ENCODE measurements at regions not wholly inside any gene's neighbourhood (a gene's known extent, or its start where the extent isn't known, plus 50 kb on each side); places are given as distances from the start of the nearest gene placed in this dataset.
A peak's percentile ranks its signal among the peaks of the same experiment; 100 is the strongest.

DNA sequence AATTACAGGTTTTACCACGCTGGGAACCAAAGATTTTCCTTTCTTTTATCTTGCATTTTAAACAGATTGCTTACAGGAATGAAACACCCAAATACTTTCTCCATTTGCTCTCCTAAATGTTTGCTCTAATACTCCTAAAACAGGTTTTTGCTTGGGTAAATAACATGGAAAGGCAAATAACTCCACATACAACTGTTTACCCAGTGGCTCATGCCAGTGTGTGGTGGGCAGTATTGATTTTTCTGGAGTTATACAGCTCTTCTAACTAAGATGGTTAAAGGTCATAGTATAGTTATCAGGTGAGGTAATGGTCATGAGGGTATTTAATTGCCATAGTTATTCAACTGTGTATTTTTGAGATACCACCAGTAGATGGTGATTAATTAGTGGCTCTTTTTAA lies 61.2 kb upstream of the RAB27B start:
- H3K27me3 ChIP-seq (ENCODE audit: control insufficient read depth in 3 of 3, insufficient read depth in 3 of 3, low read length in 2 of 3) = no peaks in the 10 kb centered on the region
- no peak overlapping the region for H3K27ac ChIP-seq (ENCODE audit: low read depth in 1 of 2, low read length in 1 of 2)
- WGBS, 2 donors = 70 to 88% methylated on average over 1 of the region's 1 CpG
- H3K36me3 ChIP-seq (ENCODE audit: control insufficient read depth in 4 of 4, insufficient read depth in 4 of 4, low read length in 4 of 4) = no peaks in the 10 kb centered on the region
- H3K9me3 ChIP-seq (ENCODE audit: control insufficient read depth in 4 of 4, insufficient read depth in 3 of 4, low read length in 3 of 4) = peaks cover 0 to 2% (median 0%) of the 10 kb centered on the region in 4 donors
- no peak for TF ChIP-seq CTCF (IDR thresholded peaks at IDR 0.05; ENCODE audit: control extremely low read depth, extremely low read depth)
- H3K4me1 ChIP-seq (ENCODE audit: control insufficient read depth in 5 of 5, insufficient read depth in 5 of 5, low read length in 5 of 5) = peaks cover 0 to 60% (median 2%) of the 10 kb centered on the region in 5 donors
- ATAC-seq (ENCODE audit: insufficient read depth, low FRiP score) (peak; percentile 83), DNase-seq (peak in 1 of 3 donors; percentile 57)
- H3K9ac ChIP-seq (ENCODE audit: insufficient read depth in 1 of 2, low read length in 2 of 2) = no peak overlapping the region
- no peak overlapping the region for H3K4me3 ChIP-seq

DNA sequence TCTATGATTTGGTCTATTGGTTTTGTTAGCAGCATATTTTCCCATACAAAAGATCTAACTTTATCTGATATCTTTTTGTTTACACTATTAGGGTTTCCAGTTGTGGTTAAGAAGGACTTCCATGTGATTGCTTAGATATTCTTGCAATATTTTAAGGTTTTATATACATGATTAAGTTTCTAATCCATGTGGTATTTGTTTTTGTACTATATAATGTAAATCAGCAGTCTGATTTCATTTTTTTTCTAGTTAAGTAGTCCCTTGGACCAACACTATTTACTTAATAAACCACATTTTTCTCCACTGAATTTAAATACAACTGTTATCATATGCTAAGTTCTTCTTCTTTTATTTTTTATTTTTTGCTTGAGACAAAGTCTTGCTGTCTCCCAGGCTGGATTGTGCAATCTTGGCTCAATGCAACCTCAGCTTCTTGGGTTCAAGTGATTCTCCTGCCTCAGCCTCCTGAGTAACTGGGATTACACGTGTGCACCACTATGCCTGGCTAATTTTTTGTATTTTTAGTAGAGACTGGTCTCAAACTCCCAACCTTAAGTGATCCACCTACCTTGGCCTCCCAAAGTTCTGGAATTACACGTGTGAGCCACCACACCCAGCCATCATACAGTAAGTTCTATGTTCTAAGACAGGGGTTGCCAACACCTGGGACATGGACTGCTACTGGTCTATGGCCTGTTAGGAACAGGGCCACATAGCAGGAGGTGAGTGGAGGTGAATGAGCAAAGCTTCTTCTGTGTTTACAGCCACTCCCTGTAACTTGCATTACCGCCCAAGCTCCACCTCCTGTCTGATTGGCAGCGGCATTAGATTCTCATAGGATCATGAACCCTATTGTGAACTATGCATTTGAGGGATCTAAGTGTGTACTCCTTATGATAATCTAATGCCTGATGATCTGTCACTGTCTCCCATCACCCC lies 58.5 kb upstream of the RAB27B start:
- Histone ChIP-seq H3K27me3 (ENCODE audit: control insufficient read depth in 3 of 3, insufficient read depth in 3 of 3, low read length in 2 of 3) (no peaks in the 10 kb centered on the region), H3K4me1 (ENCODE audit: control insufficient read depth in 5 of 5, insufficient read depth in 5 of 5, low read length in 5 of 5) (peaks cover 0 to 54% (median 2%) of the 10 kb centered on the region in 5 donors), H3K36me3 (ENCODE audit: control insufficient read depth in 4 of 4, insufficient read depth in 4 of 4, low read length in 4 of 4) (no peaks in the 10 kb centered on the region), H3K9ac (ENCODE audit: insufficient read depth in 1 of 2, low read length in 2 of 2) (no peak overlapping the region), H3K4me3 (no peak overlapping the region), H3K27ac (ENCODE audit: low read depth in 1 of 2, low read length in 1 of 2) (no peak overlapping the region), H3K9me3 (ENCODE audit: control insufficient read depth in 4 of 4, insufficient read depth in 3 of 4, low read length in 3 of 4) (peaks cover 0 to 2% (median 0%) of the 10 kb centered on the region in 4 donors)
- WGBS, 2 donors = 85 to 88% methylated on average over 4 of the region's 4 CpGs
- DNase-seq (peak in 1 of 3 donors; percentile 52), ATAC-seq (ENCODE audit: insufficient read depth, low FRiP score) (no peak)
- TF ChIP-seq CTCF (IDR thresholded peaks at IDR 0.05; ENCODE audit: control extremely low read depth, extremely low read depth) = no peak

DNA sequence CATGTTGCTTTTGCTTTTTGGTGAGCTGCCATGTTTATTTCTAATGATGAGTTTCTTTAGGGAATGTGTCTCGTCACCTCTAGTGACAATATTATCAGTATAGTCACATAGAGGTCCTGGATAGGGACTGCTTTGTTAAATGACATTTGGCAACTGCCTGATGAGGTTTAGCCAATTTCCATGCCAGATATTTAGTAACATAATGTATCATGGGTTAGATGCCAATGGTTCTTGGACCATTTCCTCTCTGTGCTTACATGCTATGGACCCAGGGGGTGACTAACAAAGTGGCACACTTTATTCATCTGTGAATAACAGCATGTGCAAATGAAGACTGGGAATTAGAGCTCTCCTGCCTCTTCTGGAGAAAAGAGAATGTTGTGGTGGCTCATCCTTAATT lies 56.2 kb upstream of the RAB27B start:
- H3K27me3 ChIP-seq (ENCODE audit: control insufficient read depth in 3 of 3, insufficient read depth in 3 of 3, low read length in 2 of 3) = no peaks in the 10 kb centered on the region
- H3K36me3 ChIP-seq (ENCODE audit: control insufficient read depth in 4 of 4, insufficient read depth in 4 of 4, low read length in 4 of 4) = no peaks in the 10 kb centered on the region
- ATAC-seq (ENCODE audit: insufficient read depth, low FRiP score) (no peak), DNase-seq (peak in 2 of 3 donors; percentile 67 to 73)
- H3K4me3 ChIP-seq = no peak overlapping the region
- no peak for TF ChIP-seq CTCF (IDR thresholded peaks at IDR 0.05; ENCODE audit: control extremely low read depth, extremely low read depth)
- H3K9me3 ChIP-seq (ENCODE audit: control insufficient read depth in 4 of 4, insufficient read depth in 3 of 4, low read length in 3 of 4) = peaks cover 0 to 2% (median 0%) of the 10 kb centered on the region in 4 donors
- H3K9ac ChIP-seq (ENCODE audit: insufficient read depth in 1 of 2, low read length in 2 of 2) = no peak overlapping the region
- no peak overlapping the region for H3K27ac ChIP-seq (ENCODE audit: low read depth in 1 of 2, low read length in 1 of 2)
- 91 to 97% methylated on average over 1 of the region's 1 CpG for WGBS, 2 donors
- H3K4me1 ChIP-seq (ENCODE audit: control insufficient read depth in 5 of 5, insufficient read depth in 5 of 5, low read length in 5 of 5) = peaks cover 0 to 46% (median 7%) of the 10 kb centered on the region in 5 donors
